HG02610 (cell line): ENCODE measurements at regions not wholly inside any gene's neighbourhood (a gene's known extent, or its start where the extent isn't known, plus 50 kb on each side); places are given as distances from the start of the nearest gene placed in this dataset.
A peak's percentile ranks its signal among the peaks of the same experiment; 100 is the strongest.

Experiments used
- ATAC-seq: cut with Tn5 transposase; IDR thresholded peaks from one replicate; pipeline ENCODE4 v1.9.1; 2021; ENCODE audit warnings: mild to moderate bottlenecking, moderate library complexity; ENCODE audit not compliant: unreplicated experiment

DNA sequence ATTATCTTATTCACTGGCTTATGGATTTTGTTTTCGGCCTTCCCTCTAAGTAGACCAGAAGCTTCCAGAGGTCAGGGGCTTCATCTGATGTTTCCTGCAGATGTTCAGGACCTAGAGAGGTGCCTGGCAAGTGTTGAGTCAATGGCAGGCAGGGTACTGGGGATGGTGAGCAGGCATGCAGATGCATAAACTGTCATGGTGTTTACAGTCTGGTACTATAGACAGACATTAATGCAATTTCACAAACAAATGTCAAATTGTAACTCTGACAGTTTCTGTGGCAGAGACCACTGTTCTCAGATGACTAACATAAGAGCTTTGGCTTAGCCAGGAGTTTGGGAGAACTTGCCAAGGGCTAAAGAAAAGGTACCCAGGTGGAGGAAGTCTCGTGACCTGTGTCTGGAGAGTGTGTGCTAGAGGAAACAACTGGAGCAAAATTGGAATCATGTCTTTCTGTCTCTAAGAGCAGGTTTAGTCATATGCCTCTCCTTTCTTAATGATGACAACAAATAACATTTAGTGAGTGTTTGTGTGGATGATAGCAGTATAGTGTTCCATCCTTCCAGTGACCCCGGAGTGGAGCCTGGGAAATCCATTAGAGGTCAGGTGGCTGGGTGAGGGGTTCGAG is 53.7 kb upstream of the TRAK1 start:
- no peak for ATAC-seq

GRCh38 chr3:42036483-42036823 is 54.7 kb upstream of the TRAK1 start:
- peak; percentile 72 for ATAC-seq

DNA sequence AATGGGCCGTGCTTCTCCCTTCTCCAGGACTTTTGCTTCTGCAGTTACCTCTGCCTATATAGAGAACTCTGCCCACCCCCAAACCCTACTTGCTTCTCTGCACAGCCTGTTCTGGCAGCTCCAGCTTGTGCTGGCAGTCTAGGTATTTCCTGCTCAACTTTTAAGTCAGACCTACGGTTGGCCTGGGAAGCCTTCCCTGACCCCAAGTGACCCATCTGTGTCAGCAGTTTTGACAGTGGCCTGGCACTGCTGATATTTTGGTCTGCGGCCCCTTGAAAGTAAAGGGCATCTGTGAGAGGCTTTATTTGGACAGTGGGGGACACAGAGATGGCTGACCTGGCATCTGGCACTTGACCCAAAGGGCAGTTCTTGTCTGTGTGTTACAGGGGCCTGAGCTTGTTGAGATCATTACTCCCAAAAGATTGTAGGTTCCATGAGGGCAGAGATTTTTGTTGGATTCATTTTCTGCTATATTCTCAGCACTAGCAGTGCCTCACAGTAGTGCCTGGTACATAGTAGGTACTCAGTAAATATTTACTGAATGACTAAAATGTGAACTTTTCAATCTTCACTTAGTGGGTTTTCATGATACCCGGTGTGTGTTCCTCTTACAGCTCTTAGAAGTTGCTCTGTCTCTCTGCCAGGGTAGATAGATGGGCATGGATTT is 55.2 kb upstream of the TRAK1 start:
- no peak for ATAC-seq

DNA sequence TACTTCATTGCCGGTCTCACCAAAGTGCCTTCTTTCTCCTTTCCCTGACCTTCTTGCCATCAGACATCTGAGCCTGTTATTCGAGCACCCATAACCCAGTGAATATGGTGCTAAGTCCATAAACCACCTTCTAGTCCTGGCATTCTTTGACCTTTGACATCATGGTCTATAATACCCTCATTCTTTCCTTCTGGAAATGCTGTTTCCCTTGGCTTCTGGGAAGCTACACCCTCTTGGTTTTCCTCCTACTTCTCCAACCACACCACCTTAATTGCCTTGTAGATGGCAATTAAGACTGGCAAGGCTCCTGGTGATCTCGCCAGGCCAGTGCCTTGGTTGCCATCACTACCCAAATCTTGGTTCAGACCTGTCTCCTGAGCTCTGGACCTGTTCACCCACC is 56.1 kb upstream of the TRAK1 start:
- ATAC-seq: no peak

DNA sequence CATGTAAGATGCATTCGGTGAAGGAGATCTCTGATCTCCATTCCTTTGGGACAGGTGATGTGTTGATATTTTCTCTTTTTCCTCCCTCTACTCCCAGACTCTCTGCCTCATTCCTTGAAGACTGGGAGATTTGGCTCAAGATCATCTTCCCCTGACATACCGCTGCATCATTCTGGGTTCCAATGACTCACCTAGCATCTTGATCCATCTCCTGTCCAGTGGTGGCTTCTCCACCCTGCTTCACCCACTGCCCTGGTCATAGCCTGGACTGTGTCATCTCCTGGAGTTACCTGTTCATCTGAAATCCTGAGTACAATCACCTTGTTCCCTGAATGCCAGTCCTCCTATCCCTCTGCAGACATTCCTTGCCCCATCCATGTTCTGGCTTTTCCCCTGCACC is 57.4 kb upstream of the TRAK1 start:
- ATAC-seq: no peak

- ATAC-seq: no peak
Measured at GRCh38 chr3:42032693-42033349, 58.3 kb upstream of the TRAK1 start.

DNA sequence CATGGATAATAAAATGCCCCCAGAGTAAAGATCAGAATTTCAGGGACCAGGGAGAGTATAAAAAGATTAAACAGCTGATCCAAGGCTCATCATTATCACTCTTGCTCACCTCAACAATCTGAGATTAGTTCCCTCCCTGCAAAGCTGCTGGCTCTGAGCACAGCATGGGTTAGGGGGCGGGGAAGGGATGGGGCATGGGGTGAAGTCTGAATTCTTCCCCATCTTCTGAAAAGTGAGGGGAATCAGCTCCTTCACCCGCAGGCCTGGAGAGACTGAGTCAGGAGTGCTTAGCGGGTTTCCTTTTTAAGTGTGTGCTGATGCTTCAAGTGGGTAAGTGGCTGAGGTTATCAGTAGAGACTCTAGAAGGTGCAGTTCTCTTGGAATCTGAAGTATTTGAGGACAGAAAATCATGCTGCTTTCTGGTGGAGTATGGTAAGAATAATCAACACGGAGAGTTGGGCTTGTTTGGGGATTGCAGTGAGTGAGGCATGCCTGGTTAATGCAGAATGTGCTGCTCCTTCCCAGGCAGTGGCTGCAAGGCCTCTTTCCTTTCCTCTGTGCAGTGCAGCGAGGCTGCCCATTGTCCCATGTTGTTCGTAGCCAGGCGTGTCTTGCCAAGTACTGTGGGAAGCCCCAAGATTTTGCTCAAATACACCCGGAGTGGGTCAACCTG is 59.2 kb upstream of the TRAK1 start:
- no peak for ATAC-seq

GRCh38 chr3:42028474-42028873 is 62.7 kb upstream of the TRAK1 start:
- no peak for ATAC-seq

DNA sequence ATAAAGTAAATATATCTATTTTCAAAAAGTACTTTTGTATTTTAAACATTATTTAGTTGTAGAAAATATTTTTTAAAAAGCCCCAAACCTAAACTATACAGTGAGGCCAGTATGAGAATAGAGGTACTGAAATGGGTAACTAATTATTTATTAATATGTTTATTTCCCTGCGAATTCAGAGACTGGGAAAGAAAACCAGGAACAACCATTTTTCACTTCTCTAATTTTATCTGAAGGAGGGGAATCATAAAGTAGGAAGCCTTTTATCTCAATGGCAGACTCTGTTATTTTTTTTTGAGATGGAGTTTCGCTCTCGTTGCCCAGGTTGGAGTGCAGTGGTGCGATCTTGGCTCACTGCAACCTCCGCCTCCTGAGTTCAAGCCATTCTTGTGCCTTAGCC is 63.6 kb upstream of the TRAK1 start:
- ATAC-seq: no peak

GRCh38 chr3:42025370-42026138 is 63.7 kb upstream of the ULK4 start:
- ATAC-seq: peak; percentile 62

GRCh38 chr3:42024591-42025351 is 62.9 kb upstream of the ULK4 start:
- ATAC-seq: no peak

- no peak for ATAC-seq
Measured at GRCh38 chr3:42023380-42023779, 61.5 kb upstream of the ULK4 start.

- no peak for ATAC-seq
Measured at GRCh38 chr3:42022355-42022754, 60.5 kb upstream of the ULK4 start.

GRCh38 chr3:42020684-42021307 is 58.9 kb upstream of the ULK4 start:
- no peak for ATAC-seq

- no peak for ATAC-seq
Measured at GRCh38 chr3:42019953-42020260, 58.0 kb upstream of the ULK4 start.

DNA sequence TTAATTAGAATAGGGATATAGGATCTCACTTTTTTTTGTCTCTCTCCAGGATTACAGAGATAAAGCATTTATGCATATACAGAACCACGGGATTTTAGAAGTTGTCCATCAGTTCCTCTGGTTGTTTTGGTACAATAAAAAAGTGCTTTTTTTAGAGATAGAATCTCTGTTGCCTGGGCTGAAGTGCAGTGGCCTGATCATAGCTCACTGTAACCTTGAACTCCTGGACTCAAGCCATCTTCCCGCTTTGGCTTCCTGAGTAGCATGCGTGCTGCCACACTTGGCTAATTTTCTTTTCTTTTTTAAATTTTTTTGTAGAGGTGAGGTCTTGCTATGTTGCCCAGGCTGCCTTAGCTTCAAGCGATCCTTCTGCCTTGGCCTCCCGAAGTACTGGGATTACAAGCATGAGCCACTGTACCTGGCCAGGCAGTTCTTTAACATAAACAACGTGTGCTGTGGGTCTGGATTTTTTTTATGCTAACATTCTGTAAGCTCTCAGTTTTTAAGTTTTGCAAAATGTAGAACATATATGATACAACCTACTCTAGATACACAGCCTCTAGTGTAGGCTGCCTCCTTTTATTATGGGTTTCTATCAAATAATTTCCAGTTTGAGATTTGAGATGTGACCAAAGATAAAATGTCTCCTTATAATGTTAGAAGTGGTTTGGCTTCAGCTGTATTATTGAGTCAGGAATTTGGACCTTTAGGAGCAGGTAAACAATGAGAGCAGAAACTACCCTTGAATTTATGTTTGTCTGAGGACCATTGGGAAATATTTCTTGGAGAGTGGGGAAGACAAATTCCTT is 57.4 kb upstream of the ULK4 start:
- no peak for ATAC-seq

GRCh38 chr3:42014921-42015533 is 53.1 kb upstream of the ULK4 start:
- ATAC-seq: no peak

DNA sequence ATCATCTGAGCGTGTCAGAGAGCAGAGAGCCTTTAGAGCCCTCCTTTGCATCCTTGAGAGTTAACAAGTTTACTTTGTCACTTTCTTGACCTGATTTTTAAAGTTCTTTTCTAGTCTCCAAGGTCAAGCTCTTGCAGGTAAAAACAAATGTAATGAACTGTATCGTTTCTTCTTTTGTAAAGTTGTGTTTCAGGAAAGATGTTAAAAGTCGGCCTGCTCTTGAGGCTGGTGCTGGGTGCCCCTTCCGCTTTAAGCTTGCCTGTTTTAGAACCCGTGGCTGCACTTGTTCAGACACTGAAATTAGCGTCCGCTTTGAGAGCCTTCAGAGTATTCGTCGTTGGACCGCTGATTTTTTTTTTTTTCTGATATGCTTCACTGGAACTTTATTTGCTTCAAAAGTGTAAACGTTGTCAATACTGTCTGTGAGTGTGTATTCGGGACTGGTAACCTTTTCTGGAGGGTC is 52.6 kb upstream of the ULK4 start:
- ATAC-seq: no peak
